ENCODE measurements at regions not wholly inside any gene's neighbourhood (a gene's known extent, or its start where the extent isn't known, plus 50 kb on each side); places are given as distances from the start of the nearest gene placed in this dataset.

DNA sequence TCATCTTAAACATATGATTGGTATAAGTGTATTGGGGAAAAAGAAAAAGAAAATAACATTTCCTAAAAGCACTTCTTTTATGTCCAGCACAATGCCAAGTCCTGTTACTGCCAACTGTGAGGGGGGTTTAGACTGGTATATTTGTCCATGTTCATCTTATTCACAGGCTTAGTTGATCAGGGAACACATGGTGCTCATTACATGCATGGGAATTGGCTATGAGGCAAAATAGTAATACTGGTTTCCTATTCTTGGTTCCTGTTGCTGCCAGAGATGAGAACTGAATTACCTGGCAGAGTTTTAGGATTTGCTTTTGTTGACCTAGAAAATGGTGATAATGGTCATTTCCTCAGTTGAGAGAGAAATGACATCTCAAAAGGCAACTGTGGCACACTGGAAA lies 398.8 kb downstream of the DUSP10 start:
- H3K9me3 ChIP-seq (ENCODE audit: insufficient read depth, low read depth, low read length): no peaks in the 10 kb centered on the region
- TF ChIP-seq EZH2 (IDR thresholded peaks at IDR 0.05; ENCODE audit: insufficient read depth, low read length): no peak
- TF ChIP-seq, protein P1, sequence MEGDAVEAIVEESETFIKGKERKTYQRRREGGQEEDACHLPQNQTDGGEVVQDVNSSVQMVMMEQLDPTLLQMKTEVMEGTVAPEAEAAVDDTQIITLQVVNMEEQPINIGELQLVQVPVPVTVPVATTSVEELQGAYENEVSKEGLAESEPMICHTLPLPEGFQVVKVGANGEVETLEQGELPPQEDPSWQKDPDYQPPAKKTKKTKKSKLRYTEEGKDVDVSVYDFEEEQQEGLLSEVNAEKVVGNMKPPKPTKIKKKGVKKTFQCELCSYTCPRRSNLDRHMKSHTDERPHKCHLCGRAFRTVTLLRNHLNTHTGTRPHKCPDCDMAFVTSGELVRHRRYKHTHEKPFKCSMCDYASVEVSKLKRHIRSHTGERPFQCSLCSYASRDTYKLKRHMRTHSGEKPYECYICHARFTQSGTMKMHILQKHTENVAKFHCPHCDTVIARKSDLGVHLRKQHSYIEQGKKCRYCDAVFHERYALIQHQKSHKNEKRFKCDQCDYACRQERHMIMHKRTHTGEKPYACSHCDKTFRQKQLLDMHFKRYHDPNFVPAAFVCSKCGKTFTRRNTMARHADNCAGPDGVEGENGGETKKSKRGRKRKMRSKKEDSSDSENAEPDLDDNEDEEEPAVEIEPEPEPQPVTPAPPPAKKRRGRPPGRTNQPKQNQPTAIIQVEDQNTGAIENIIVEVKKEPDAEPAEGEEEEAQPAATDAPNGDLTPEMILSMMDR (IDR thresholded peaks at IDR 0.05; ENCODE audit: insufficient read depth, low read depth, low read length): no peak
- FAIRE-seq: no peak

DNA sequence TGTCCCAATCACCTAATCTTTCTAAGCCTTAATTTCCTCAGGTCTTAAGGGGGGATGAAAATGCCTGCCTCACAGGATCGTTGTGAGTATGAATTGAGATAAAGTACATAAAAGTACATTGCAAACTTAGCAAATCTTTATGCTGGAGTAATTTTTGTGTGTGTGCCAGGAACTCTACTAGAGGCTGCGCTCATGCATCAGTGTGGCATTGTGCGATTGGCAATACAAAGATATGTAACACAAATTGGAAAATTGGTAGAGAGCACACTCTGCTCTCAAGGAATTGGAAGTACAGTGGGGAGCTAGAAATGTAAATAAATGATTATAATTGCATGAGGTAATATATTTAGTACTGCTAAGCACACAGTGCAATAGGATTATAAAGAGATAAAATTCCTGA lies 398.3 kb downstream of the DUSP10 start:
- DNase-seq (ENCODE audit: low read depth) (no peak), FAIRE-seq (no peak)
- no peaks in the 10 kb centered on the region for H3K9me3 Mint-ChIP-seq (ENCODE audit: unreplicated experiment)
- no peaks in the 10 kb centered on the region for H3K79me2 ChIP-seq (ENCODE audit: insufficient read depth, low read length)
- H3K9ac ChIP-seq (ENCODE audit: low read length): no peak overlapping the region
- H3K27ac ChIP-seq (ENCODE audit: low read depth, low read length): no peak overlapping the region
- peaks cover 9% of the 10 kb centered on the region for H3K4me1 Mint-ChIP-seq (ENCODE audit: low read depth, unreplicated experiment)
- no peaks in the 10 kb centered on the region for H4K20me1 ChIP-seq (ENCODE audit: insufficient read depth, low read length)
- H3K27me3 ChIP-seq (ENCODE audit: insufficient read depth, low read length): no peaks in the 10 kb centered on the region
- no peaks in the 10 kb centered on the region for H3K9me3 ChIP-seq (ENCODE audit: insufficient read depth, low read depth, low read length)
- H3K36me3 Mint-ChIP-seq (ENCODE audit: low read depth, unreplicated experiment): no peaks in the 10 kb centered on the region
- no peak overlapping the region for H2AFZ ChIP-seq (ENCODE audit: low read depth, low read length)
- TF ChIP-seq, protein P1 (IDR thresholded peaks at IDR 0.05; ENCODE audit: insufficient read depth, low read depth, low read length): no peak
- no peak for TF ChIP-seq EZH2 (IDR thresholded peaks at IDR 0.05; ENCODE audit: insufficient read depth, low read length)
- no peak overlapping the region for H3K4me3 Mint-ChIP-seq (ENCODE audit: unreplicated experiment)
- no peak overlapping the region for H3K4me2 ChIP-seq (ENCODE audit: low read length)
- H3K4me1 ChIP-seq (ENCODE audit: insufficient read depth, low read length): no peaks in the 10 kb centered on the region
- no peaks in the 10 kb centered on the region for H3K27me3 Mint-ChIP-seq (ENCODE audit: low read depth, unreplicated experiment)
- no peaks in the 10 kb centered on the region for H3K36me3 ChIP-seq (ENCODE audit: insufficient read depth, low read length)
- H3K27ac Mint-ChIP-seq (ENCODE audit: unreplicated experiment): no peak overlapping the region
- no peak overlapping the region for H3K4me3 ChIP-seq (ENCODE audit: insufficient read depth, low read depth, low read length)

More for the DNA sequence above, 398.8 kb downstream of the DUSP10 start:
- Histone ChIP-seq H3K27ac (ENCODE audit: low read depth, low read length) (no peak overlapping the region), H2AFZ (ENCODE audit: low read depth, low read length) (no peak overlapping the region), H3K4me1 (ENCODE audit: insufficient read depth, low read length) (no peaks in the 10 kb centered on the region), H4K20me1 (ENCODE audit: insufficient read depth, low read length) (no peaks in the 10 kb centered on the region), H3K4me2 (ENCODE audit: low read length) (no peak overlapping the region), H3K27me3 (ENCODE audit: insufficient read depth, low read length) (no peaks in the 10 kb centered on the region), H3K9ac (ENCODE audit: low read length) (no peak overlapping the region), H3K36me3 (ENCODE audit: insufficient read depth, low read length) (no peaks in the 10 kb centered on the region), H3K79me2 (ENCODE audit: insufficient read depth, low read length) (no peaks in the 10 kb centered on the region), H3K4me3 (ENCODE audit: insufficient read depth, low read depth, low read length) (no peak overlapping the region)
- peaks cover 9% of the 10 kb centered on the region for H3K4me1 Mint-ChIP-seq (ENCODE audit: low read depth, unreplicated experiment)
- no peaks in the 10 kb centered on the region for H3K36me3 Mint-ChIP-seq (ENCODE audit: low read depth, unreplicated experiment)
- no peaks in the 10 kb centered on the region for H3K9me3 Mint-ChIP-seq (ENCODE audit: unreplicated experiment)
- DNase-seq (ENCODE audit: low read depth): no peak
- H3K27ac Mint-ChIP-seq (ENCODE audit: unreplicated experiment): no peak overlapping the region
- no peaks in the 10 kb centered on the region for H3K27me3 Mint-ChIP-seq (ENCODE audit: low read depth, unreplicated experiment)
- no peak overlapping the region for H3K4me3 Mint-ChIP-seq (ENCODE audit: unreplicated experiment)

DNA sequence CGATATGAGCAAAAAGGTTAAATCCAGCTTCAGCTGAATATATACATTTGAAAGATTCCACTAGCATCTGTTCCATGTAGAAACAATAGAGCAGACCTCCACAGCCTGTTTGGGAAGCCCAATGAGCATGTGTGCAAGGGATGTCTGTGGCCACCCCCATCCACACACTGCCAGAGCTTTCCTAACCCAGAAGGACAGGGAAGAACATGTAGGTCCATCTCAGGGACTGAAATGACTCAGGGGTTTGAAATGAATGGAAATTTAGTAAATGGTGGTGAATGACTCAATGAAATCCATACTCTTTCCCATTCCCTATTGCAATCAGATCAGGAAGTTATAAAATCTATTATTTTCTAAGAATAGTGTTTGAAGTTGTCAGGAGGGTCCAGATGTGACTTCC lies 397.2 kb downstream of the DUSP10 start:
- no peak overlapping the region for H3K27ac ChIP-seq (ENCODE audit: low read depth, low read length)
- no peak overlapping the region for H3K4me3 ChIP-seq (ENCODE audit: insufficient read depth, low read depth, low read length)
- FAIRE-seq: no peak
- Mint-ChIP-seq H3K4me3 (ENCODE audit: unreplicated experiment) (no peak overlapping the region), H3K36me3 (ENCODE audit: low read depth, unreplicated experiment) (no peaks in the 10 kb centered on the region), H3K4me1 (ENCODE audit: low read depth, unreplicated experiment) (peaks cover 9% of the 10 kb centered on the region), H3K27me3 (ENCODE audit: low read depth, unreplicated experiment) (no peaks in the 10 kb centered on the region), H3K9me3 (ENCODE audit: unreplicated experiment) (no peaks in the 10 kb centered on the region), H3K27ac (ENCODE audit: unreplicated experiment) (no peak overlapping the region)
- no peak overlapping the region for H2AFZ ChIP-seq (ENCODE audit: low read depth, low read length)
- TF ChIP-seq, protein P1 (IDR thresholded peaks at IDR 0.05; ENCODE audit: insufficient read depth, low read depth, low read length): no peak
- no peak for TF ChIP-seq EZH2 (IDR thresholded peaks at IDR 0.05; ENCODE audit: insufficient read depth, low read length)
- no peaks in the 10 kb centered on the region for H3K9me3 ChIP-seq (ENCODE audit: insufficient read depth, low read depth, low read length)
- H3K79me2 ChIP-seq (ENCODE audit: insufficient read depth, low read length): no peaks in the 10 kb centered on the region
- DNase-seq (ENCODE audit: low read depth): peak; percentile 33
- no peak overlapping the region for H3K9ac ChIP-seq (ENCODE audit: low read length)
- no peaks in the 10 kb centered on the region for H3K4me1 ChIP-seq (ENCODE audit: insufficient read depth, low read length)
- H4K20me1 ChIP-seq (ENCODE audit: insufficient read depth, low read length): no peaks in the 10 kb centered on the region
- H3K27me3 ChIP-seq (ENCODE audit: insufficient read depth, low read length): no peaks in the 10 kb centered on the region
- H3K36me3 ChIP-seq (ENCODE audit: insufficient read depth, low read length): no peaks in the 10 kb centered on the region
- H3K4me2 ChIP-seq (ENCODE audit: low read length): no peak overlapping the region

All from astrocyte (in vitro differentiated cells and primary cell).